ENCODE measurements at regions not wholly inside any gene's neighbourhood (a gene's known extent, or its start where the extent isn't known, plus 50 kb on each side); places are given as distances from the start of the nearest gene placed in this dataset.

DNA sequence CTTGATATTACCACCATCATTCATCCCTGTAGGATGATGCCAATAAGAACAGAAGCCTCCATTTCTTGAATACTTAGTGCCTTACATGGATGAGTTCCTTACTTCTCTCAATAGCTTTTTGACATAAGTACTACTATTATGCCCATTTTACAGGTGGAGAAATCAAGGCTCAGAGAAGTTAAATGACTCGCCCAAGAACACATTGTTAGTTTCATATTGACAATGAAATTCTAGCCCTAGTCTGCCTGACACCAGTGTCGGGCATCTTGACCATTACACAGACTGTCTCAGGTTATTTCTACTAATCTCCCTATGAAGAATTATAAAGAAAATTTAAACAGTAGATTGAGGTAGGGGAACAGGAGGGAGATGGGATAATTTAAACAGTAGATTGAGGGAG, 52.5 kb upstream of the ARL8B start:
- no peak for DNase-seq (ENCODE audit: low read depth)

DNA sequence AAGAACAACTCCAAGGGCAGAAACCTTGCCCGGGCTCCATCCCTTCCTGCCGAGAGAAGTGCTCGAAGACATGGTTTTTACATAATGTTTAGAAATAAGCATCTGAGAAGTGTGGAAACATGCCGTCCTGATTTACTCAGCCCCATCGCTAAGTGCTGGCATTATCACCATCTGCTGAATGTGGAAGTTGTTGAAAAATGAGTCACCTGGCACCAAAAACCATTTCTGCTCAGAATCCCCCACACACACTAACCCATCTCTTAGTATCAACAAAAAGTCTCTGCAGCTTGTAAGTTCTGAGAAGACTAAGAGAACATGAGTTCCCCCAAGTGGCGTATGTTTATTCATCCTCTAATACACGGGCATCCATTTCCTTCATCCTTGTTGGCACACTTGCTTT, 51.0 kb upstream of the ARL8B start:
- peak; percentile 63 for DNase-seq (ENCODE audit: low read depth)

DNA sequence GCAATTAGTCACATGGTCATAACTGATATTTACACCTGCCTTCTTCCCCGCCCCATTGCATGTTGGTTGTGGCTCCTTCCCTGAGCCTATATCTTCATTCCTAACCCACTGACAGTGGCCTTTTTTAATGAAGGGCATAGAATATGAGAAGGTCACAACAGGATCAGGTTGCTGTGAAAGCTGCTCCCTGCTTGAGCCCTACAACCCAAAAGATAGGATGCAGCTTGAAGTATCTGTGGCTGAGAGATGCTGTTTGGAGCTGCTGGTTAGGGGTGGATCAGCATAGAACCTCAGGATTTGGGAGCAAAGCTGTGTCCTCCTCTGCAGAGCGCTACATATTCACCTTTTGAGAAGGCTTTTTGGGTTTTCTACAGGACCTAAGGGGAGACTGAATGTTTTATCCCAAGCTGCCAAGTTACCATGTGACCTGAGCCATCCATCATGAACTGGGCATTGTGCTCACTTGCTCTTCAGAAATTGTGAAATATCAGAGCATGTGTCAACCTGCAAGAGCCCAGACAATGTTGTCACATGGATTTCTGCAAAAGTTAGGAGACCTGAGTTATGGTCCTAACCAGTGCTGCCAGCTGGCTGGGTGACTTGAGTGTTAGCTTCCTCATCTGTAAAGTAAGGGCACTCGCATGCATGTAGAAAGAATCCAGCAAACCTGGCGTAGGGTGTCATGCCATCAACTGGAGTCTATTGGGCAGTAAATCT, 49.8 kb upstream of the ARL8B start:
- no peak for DNase-seq (ENCODE audit: low read depth)

Data from EH (cell line).